PC-3 (cell line): ENCODE measurements at regions not wholly inside any gene's neighbourhood (a gene's known extent, or its start where the extent isn't known, plus 50 kb on each side); places are given as distances from the start of the nearest gene placed in this dataset.

Source experiments
- CTCF ChIP-seq: fragments of 300-600 bp; sonication (generic); conservative IDR thresholded peaks from 2 replicates; pipeline ENCODE4 v1.5.1; 2017; ENCODE audit warnings: antibody characterized with exemption, low read depth, mild to moderate bottlenecking, low read length
- EZH2 ChIP-seq: fragments of 300-600 bp; sonication (generic); IDR thresholded peaks from one replicate; pipeline ENCODE4 v1.6.1; 2017; ENCODE audit warnings: antibody characterized with exemption, mild to moderate bottlenecking, low read length; ENCODE audit not compliant: unreplicated experiment
- EZH2phosphoT487 ChIP-seq: fragments of 300-600 bp; sonication (generic); IDR thresholded peaks from 2 replicates; pipeline ENCODE4 v1.6.1; 2018; ENCODE audit warnings: mild to moderate bottlenecking, antibody characterized with exemption, low read length, borderline replicate concordance

DNA sequence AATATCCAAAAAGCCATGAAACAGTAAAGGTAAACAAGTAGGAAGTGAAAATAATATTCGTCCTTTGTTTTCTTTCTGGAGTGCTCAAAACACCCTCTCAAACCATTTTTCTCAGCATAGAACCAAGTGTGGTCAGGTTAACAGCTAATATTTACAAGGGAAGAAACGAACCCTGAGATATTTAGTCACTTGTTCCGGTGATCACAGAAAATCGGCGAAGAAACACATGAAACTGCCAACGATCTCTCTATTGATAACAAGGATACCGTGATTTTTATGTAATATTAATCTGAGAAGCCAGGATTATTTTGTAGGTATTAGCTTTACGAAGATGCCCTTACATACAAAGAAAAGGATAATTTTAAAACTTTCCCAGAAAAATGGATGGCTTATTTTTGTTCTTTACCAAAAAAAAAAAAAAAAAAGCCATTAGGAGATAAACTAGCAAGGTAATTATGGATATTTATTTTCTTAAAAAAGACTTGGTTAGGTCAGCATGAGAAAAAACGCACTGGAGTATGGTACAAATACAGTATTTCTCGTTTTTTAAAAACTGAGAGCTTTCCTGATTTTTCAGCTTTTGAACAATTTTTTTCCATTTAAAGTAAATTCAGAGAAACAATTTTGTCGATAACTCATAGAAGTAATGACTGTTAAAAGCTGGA lies 107.3 kb upstream of the HNRNPU start:
- TF ChIP-seq CTCF: no peak
- TF ChIP-seq EZH2: no peak
- TF ChIP-seq EZH2phosphoT487: no peak
